ENCODE measurements at regions not wholly inside any gene's neighbourhood (a gene's known extent, or its start where the extent isn't known, plus 50 kb on each side); places are given as distances from the start of the nearest gene placed in this dataset.

- no peak overlapping the region for H3K4me3 Mint-ChIP-seq
- H3K4me1 ChIP-seq (ENCODE audit: control insufficient read depth, insufficient read depth, low read length), result no peaks in the 10 kb centered on the region
- H3K27ac ChIP-seq (ENCODE audit: low read depth, low read length), result no peak overlapping the region
These were observed 691.8 kb downstream of the NXPH1 start for GRCh38 chr7:9125246-9125645.

GRCh38 chr7:9127901-9128300 lies 694.5 kb downstream of the NXPH1 start:
- Histone ChIP-seq H3K4me1 (ENCODE audit: control insufficient read depth, insufficient read depth, low read length) (no peaks in the 10 kb centered on the region), H3K4me3 (ENCODE audit: low read length) (no peak overlapping the region), H3K36me3 (ENCODE audit: control insufficient read depth, insufficient read depth, low read length) (no peaks in the 10 kb centered on the region), H3K27me3 (ENCODE audit: control insufficient read depth, insufficient read depth, low read length, poor library complexity, severe bottlenecking) (no peaks in the 10 kb centered on the region), H3K27ac (ENCODE audit: low read depth, low read length) (no peak overlapping the region), H3K9me3 (ENCODE audit: control insufficient read depth, low read length) (no peaks in the 10 kb centered on the region), H3K9ac (ENCODE audit: extremely low read depth, low read length, poor library complexity, severe bottlenecking) (no peak overlapping the region)
- peaks cover 5% of the 10 kb centered on the region for H3K4me1 Mint-ChIP-seq
- no peak for TF ChIP-seq CTCF (conservative IDR thresholded peaks at IDR 0.05)
- H3K36me3 Mint-ChIP-seq (ENCODE audit: low read depth), result no peaks in the 10 kb centered on the region
- no peak overlapping the region for H3K4me3 Mint-ChIP-seq
- H3K27me3 Mint-ChIP-seq (ENCODE audit: insufficient read depth), result no peaks in the 10 kb centered on the region
- no peak for DNase-seq
- H3K27ac Mint-ChIP-seq, result no peak overlapping the region
- H3K9me3 Mint-ChIP-seq, result no peaks in the 10 kb centered on the region
- 77 to 90% methylated on average over 1 to 5 of the region's 5 CpGs for WGBS, 2 experiments (ENCODE audit: insufficient coverage in 1 of 2, insufficient read length in 1 of 2)

More at GRCh38 chr7:9125246-9125645, 691.8 kb downstream of the NXPH1 start:
- H3K36me3 Mint-ChIP-seq (ENCODE audit: low read depth), result no peaks in the 10 kb centered on the region
- TF ChIP-seq CTCF (conservative IDR thresholded peaks at IDR 0.05), result no peak
- peaks cover 8% of the 10 kb centered on the region for H3K4me1 Mint-ChIP-seq
- DNase-seq, result no peak
- H3K4me3 ChIP-seq (ENCODE audit: low read length), result no peak overlapping the region
- no peaks in the 10 kb centered on the region for H3K9me3 ChIP-seq (ENCODE audit: control insufficient read depth, low read length)
- H3K27me3 ChIP-seq (ENCODE audit: control insufficient read depth, insufficient read depth, low read length, poor library complexity, severe bottlenecking), result no peaks in the 10 kb centered on the region
- H3K9ac ChIP-seq (ENCODE audit: extremely low read depth, low read length, poor library complexity, severe bottlenecking), result no peak overlapping the region
- H3K9me3 Mint-ChIP-seq, result no peaks in the 10 kb centered on the region
- H3K36me3 ChIP-seq (ENCODE audit: control insufficient read depth, insufficient read depth, low read length), result no peaks in the 10 kb centered on the region
- no peak overlapping the region for H3K27ac Mint-ChIP-seq
- no peaks in the 10 kb centered on the region for H3K27me3 Mint-ChIP-seq (ENCODE audit: insufficient read depth)

GRCh38 chr7:9148687-9149086 lies 715.3 kb downstream of the NXPH1 start:
- no peak overlapping the region for H3K4me3 ChIP-seq (ENCODE audit: low read length)
- 94% methylated on average over 1 of the region's 1 CpG; no CpG with 5 or more reads in 1 of the 2 experiments for WGBS, 2 experiments (ENCODE audit: insufficient coverage in 1 of 2, insufficient read length in 1 of 2)
- no peak overlapping the region for H3K9ac ChIP-seq (ENCODE audit: extremely low read depth, low read length, poor library complexity, severe bottlenecking)
- no peak overlapping the region for H3K4me3 Mint-ChIP-seq
- peaks cover 4% of the 10 kb centered on the region for H3K9me3 Mint-ChIP-seq
- no peak overlapping the region for H3K27ac Mint-ChIP-seq
- no peak overlapping the region for H3K27ac ChIP-seq (ENCODE audit: low read depth, low read length)
- no peaks in the 10 kb centered on the region for H3K36me3 Mint-ChIP-seq (ENCODE audit: low read depth)
- H3K9me3 ChIP-seq (ENCODE audit: control insufficient read depth, low read length), result no peaks in the 10 kb centered on the region
- H3K27me3 Mint-ChIP-seq (ENCODE audit: insufficient read depth), result no peaks in the 10 kb centered on the region
- no peak for TF ChIP-seq CTCF (conservative IDR thresholded peaks at IDR 0.05)
- peaks cover 4% of the 10 kb centered on the region for H3K4me1 ChIP-seq (ENCODE audit: control insufficient read depth, insufficient read depth, low read length)
- DNase-seq, result no peak
- no peaks in the 10 kb centered on the region for H3K36me3 ChIP-seq (ENCODE audit: control insufficient read depth, insufficient read depth, low read length)
- no peaks in the 10 kb centered on the region for H3K27me3 ChIP-seq (ENCODE audit: control insufficient read depth, insufficient read depth, low read length, poor library complexity, severe bottlenecking)
- peaks cover 12% of the 10 kb centered on the region for H3K4me1 Mint-ChIP-seq
